ENCODE measurements at regions not wholly inside any gene's neighbourhood (a gene's known extent, or its start where the extent isn't known, plus 50 kb on each side); places are given as distances from the start of the nearest gene placed in this dataset.
"Not testable (repeated sequence)": the region's sequence is repeated elsewhere in the genome, so short reads cannot be mapped to it uniquely, and the experiment has no call there.

DNA sequence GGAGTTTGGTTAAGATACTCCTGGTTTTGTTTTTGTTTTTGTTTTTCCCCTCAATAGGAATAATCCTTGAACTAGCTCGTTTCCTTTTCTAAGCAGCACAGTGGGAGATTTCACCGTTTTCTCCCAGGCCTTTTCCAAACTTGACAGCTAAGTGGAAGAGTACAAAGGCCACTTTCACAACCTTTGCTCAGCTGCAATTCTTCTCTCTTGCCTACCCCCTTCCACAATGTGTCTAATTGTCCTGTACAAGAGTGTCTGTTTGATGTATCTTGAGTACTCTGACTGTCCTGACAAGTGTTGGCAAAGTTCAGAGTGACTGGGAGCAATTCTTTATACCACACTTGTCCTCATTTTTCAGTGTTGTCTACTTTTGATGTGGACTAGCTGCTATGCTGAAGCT is 674.3 kb upstream of the AMOT start:
- Mint-ChIP-seq H3K9me3 (no peaks in the 10 kb centered on the region), H3K36me3 (ENCODE audit: low read depth) (no peaks in the 10 kb centered on the region), H3K4me1 (ENCODE audit: low read depth) (peaks cover 54% of the 10 kb centered on the region), H3K4me3 (no peak overlapping the region), H3K27me3 (ENCODE audit: insufficient read depth) (no peaks in the 10 kb centered on the region), H3K27ac (no peak overlapping the region)
- DNase-seq = no peak
- TF ChIP-seq, protein P1, sequence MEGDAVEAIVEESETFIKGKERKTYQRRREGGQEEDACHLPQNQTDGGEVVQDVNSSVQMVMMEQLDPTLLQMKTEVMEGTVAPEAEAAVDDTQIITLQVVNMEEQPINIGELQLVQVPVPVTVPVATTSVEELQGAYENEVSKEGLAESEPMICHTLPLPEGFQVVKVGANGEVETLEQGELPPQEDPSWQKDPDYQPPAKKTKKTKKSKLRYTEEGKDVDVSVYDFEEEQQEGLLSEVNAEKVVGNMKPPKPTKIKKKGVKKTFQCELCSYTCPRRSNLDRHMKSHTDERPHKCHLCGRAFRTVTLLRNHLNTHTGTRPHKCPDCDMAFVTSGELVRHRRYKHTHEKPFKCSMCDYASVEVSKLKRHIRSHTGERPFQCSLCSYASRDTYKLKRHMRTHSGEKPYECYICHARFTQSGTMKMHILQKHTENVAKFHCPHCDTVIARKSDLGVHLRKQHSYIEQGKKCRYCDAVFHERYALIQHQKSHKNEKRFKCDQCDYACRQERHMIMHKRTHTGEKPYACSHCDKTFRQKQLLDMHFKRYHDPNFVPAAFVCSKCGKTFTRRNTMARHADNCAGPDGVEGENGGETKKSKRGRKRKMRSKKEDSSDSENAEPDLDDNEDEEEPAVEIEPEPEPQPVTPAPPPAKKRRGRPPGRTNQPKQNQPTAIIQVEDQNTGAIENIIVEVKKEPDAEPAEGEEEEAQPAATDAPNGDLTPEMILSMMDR (IDR thresholded peaks at IDR 0.05) = no peak

DNA sequence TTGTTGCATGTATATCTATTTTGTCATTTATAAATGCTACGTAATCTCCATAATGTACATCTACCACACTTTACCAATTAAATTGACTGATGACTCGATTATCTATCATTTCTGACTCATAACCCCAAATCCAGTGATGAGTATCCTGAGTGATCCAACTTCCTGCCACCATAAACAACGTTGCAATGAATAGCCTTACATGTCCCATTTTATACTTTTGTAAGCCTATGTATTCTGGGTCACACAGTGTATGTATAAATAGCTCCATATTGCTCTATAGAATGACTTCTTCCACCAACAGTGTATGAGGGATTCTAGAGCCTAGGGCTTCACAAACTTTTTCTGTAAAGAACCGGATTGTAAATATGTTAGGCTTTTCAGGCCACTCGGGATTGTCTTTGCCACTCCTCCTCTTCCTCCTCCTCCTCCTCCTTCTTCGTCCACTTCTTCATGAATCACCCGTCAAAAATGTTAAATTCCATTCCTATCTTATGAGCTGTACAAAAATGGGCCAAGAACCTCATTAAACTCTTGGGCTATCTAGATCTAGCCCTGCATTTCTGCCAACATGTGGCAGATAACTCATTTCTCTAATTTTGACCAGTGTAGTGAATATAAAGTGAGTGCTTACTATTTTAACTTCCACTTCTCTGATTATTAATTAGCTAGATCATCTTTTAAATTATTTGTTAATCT is 672.2 kb upstream of the AMOT start:
- H3K9me3 Mint-ChIP-seq = no peaks in the 10 kb centered on the region
- no peaks in the 10 kb centered on the region for H3K27me3 Mint-ChIP-seq (ENCODE audit: insufficient read depth)
- H3K4me1 Mint-ChIP-seq (ENCODE audit: low read depth) = peaks cover 71% of the 10 kb centered on the region

GRCh38 chrX:113510586-113510985 is 670.0 kb upstream of the AMOT start:
- Mint-ChIP-seq H3K36me3 (ENCODE audit: low read depth) (no peaks in the 10 kb centered on the region), H3K27me3 (ENCODE audit: insufficient read depth) (no peaks in the 10 kb centered on the region), H3K4me1 (ENCODE audit: low read depth) (peaks cover 65% of the 10 kb centered on the region), H3K4me3 (peak overlapping the region; percentile 29; the same call in 1 of the 2 replicates), H3K9me3 (no peaks in the 10 kb centered on the region), H3K27ac (no peak overlapping the region)
- no peak for DNase-seq
- TF ChIP-seq, protein P1 (IDR thresholded peaks at IDR 0.05) = no peak

More for the DNA sequence above, 672.2 kb upstream of the AMOT start:
- H3K4me3 Mint-ChIP-seq = peak overlapping the region; percentile 84
- TF ChIP-seq, protein P1 (IDR thresholded peaks at IDR 0.05) = no peak
- peak; percentile 72 for DNase-seq
- no peaks in the 10 kb centered on the region for H3K36me3 Mint-ChIP-seq (ENCODE audit: low read depth)
- peak overlapping the region; percentile 93 for H3K27ac Mint-ChIP-seq

GRCh38 chrX:113492895-113493294 is 652.3 kb upstream of the AMOT start:
- Mint-ChIP-seq H3K9me3 (no peaks in the 10 kb centered on the region; the same call in 1 of the 2 replicates), H3K27ac (no peak overlapping the region), H3K4me1 (ENCODE audit: low read depth) (no peaks in the 10 kb centered on the region), H3K27me3 (ENCODE audit: insufficient read depth) (no peaks in the 10 kb centered on the region), H3K36me3 (ENCODE audit: low read depth) (no peaks in the 10 kb centered on the region), H3K4me3 (no peak overlapping the region)
- no peak for DNase-seq
- TF ChIP-seq, protein P1 (IDR thresholded peaks at IDR 0.05) = no peak

- Mint-ChIP-seq H3K27me3 (ENCODE audit: insufficient read depth) (peaks cover 2% of the 10 kb centered on the region; the same call in 1 of the 2 replicates), H3K27ac (no peak overlapping the region), H3K9me3 (no peaks in the 10 kb centered on the region), H3K4me1 (ENCODE audit: low read depth) (no peaks in the 10 kb centered on the region), H3K4me3 (no peak overlapping the region), H3K36me3 (ENCODE audit: low read depth) (no peaks in the 10 kb centered on the region)
- DNase-seq = no peak
- TF ChIP-seq, protein P1 (IDR thresholded peaks at IDR 0.05) = no peak
These were observed 632.8 kb upstream of the AMOT start for GRCh38 chrX:113473418-113473817.

- H3K27ac Mint-ChIP-seq; H3K27me3 Mint-ChIP-seq (ENCODE audit: insufficient read depth); H3K4me1 Mint-ChIP-seq (ENCODE audit: low read depth); H3K4me3 Mint-ChIP-seq; DNase-seq; H3K9me3 Mint-ChIP-seq; H3K36me3 Mint-ChIP-seq (ENCODE audit: low read depth): not testable (repeated sequence)
These were observed 632.4 kb upstream of the AMOT start for GRCh38 chrX:113473015-113473414.

Measured in HFFc6 (cell line).